Motor neuron (in vitro differentiated cells): ENCODE measurements at regions not wholly inside any gene's neighbourhood (a gene's known extent, or its start where the extent isn't known, plus 50 kb on each side); places are given as distances from the start of the nearest gene placed in this dataset.

Source experiments
- ATAC-seq, 8 experiments: fragments of 200-7000 bp; cut with Tn5 transposase; replicated peaks in 6 of 8; 2 replicates each; pipeline ENCODE4 v1.8.0; 2021; ENCODE audit warnings: mild to moderate bottlenecking in 8 of 8, moderate library complexity in 8 of 8
- H3K27ac ChIP-seq, 2 donors: fragments of 250-450 bp; sonication (Bioruptor Pico); 2 replicates each; pipeline ENCODE4 v1.9.0; 2021; ENCODE audit warnings: antibody characterized with exemption in 2 of 2, mild to moderate bottlenecking in 2 of 2, moderate library complexity in 1 of 2
- H3K4me1 ChIP-seq, 2 donors: fragments of 250-450 bp; sonication (Bioruptor Pico); replicated peaks in 1 of 2; 2 replicates each; pipeline ENCODE4 v1.6.1; 2021; ENCODE audit warnings: antibody characterized with exemption in 2 of 2, mild to moderate bottlenecking in 2 of 2, moderate library complexity in 1 of 2
- H3K4me3 ChIP-seq, 5 donors: fragments of 250-450 bp; sonication (Bioruptor Pico); 2 replicates each; pipeline ENCODE4 v1.9.0; 2021; ENCODE audit warnings: antibody characterized with exemption in 5 of 5, mild to moderate bottlenecking in 5 of 5, moderate library complexity in 4 of 5
- WGBS, 10 experiments: fragments of 450-650 bp; shearing (Covaris generic); methylation state at CpG; one replicate each; pipeline ENCODE4 v1.0.0; 2022; 5-methylcytosine and 5-hydroxymethylcytosine counted together
- in situ Hi-C, 9 experiments: fragments of 400-800 bp; cut with MboI; loops; one replicate each; pipeline ENCODE4 v1.15.0; 2021; ENCODE audit warnings: low sequenced_read_pairs in 9 of 9, low pct_unique_long_range_greater_than_20kb in 2 of 9; ENCODE audit not compliant: unreplicated experiment in 9 of 9

DNA sequence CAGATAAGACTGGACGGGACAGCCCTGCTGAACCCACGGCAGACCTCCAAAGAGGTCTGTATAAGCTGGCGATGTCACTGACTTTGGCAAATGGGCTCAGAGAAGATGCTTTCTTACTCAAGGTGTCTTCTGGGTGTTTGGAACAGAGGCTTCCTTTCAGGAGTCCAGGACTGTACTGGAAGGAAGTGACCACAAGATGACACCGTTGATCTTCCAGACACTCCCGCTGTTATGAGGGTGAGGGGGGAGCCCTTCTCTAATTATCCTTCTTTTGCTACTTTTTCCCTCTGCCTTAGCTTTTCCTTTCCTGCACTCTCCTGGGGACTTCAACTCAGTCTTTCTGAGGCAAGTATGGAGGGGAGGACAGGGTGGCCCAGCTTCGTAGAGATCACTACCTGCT is 65.2 kb upstream of the ZNF599 start:
- in situ Hi-C loops: no loop called here
- Histone ChIP-seq H3K4me1 (no peaks in the 10 kb centered on the region), H3K27ac (no peak overlapping the region), H3K4me3 (no peak overlapping the region)
- WGBS, 10 experiments: 10 to 100% (median 73%) methylated on average over 1 to 3 of the region's 6 CpGs; no CpG with 5 or more reads in 3 of the 10 experiments
- ATAC-seq: peak in 3 of 8 experiments; percentile 3 to 22 (median 3)

DNA sequence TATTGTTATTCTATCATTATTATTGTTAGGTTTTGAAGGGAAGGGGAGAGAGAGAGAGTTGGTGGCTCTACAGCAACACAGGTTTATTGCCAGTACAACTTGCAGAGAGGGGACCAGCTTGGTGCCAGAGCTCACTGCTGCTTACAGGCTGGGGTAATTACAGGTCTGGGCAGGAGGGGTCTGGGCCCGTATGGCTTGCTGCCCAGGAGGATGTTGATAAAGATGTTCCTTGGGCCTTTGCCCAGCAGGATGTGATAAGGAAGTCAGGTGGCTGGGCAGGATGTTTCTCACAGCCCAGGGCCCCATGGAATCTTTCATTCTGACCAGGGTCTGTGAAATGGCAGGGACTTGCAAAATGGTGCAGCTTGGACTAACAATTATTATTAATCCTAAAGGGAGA is 64.2 kb upstream of the ZNF599 start:
- 17 to 75% (median 63%) methylated on average over 1 of the region's 1 CpG; no CpG with 5 or more reads in 6 of the 10 experiments for WGBS, 10 experiments
- no peak for ATAC-seq

DNA sequence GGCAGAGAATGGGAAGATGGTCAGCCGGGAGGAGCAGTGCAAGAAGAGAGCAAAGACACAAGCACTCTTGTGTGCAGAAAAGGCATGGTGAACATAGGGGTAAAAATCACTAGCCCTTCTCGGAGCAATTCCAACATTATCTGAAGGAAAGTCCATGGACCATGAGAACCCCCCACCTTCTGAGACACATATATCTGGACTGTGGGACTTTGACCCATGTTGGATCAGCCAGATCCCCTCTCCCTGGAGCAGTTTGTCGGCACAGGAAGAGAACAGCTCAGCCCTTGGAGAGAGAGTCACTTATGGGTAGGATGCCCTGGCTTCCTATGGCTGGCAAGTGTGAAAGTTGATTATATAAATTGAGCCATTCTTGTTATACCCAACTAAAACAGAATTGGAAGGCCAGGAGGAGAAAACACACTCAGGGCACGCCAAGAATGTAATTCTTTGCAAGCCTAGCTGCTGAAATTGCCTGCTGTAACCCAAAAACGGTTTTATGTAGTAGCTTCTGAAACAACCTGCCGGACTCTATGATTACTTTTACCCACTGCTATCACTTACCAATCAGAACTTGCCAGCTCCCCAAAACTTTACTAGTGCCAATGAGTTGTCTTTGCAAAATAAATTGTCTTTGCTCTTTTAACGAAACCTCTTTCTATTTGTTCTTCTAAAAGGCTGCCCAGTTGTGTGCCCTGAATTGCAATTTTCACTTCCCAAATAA is 62.8 kb upstream of the ZNF599 start:
- H3K4me3 ChIP-seq: no peak overlapping the region
- H3K27ac ChIP-seq: no peak overlapping the region
- in situ Hi-C loops: no loop called here
- no peak for ATAC-seq
- 44 to 86% (median 73%) methylated on average over 2 to 6 of the region's 7 CpGs; no CpG with 5 or more reads in 1 of the 10 experiments for WGBS, 10 experiments
- no peaks in the 10 kb centered on the region for H3K4me1 ChIP-seq

More for the DNA sequence above, 64.2 kb upstream of the ZNF599 start:
- no peak overlapping the region for H3K27ac ChIP-seq
- H3K4me3 ChIP-seq: no peak overlapping the region
- in situ Hi-C loops: no loop called here
- H3K4me1 ChIP-seq: no peaks in the 10 kb centered on the region

DNA sequence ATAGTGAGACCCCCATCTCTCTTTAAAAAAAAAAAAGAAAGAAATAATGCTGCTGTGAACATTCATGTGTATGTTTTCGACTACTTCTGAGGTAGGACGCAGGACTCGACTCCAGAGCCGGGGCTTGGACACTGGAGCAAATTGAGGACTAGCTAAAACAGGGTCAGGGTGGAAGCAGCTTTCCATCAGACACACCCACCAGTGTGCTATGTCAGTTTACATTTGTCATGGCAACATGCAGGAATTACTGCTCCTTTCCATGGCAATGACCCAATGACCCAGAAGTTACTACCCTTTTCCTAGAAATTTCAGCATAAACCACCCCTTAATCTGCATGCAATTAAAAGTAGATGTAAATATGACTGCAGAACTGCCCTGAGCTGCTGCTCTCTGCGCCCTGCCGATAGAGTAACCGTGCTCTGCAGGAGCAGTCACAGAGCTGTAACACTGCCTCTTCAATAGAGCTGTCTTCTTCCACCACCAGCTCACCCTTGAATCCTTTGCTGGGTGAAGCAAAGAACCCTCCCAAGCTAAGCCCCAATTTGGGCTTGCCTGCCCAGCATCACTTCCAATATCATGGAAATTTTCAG is 61.6 kb upstream of the ZNF599 start:
- Histone ChIP-seq H3K4me3 (no peak overlapping the region), H3K4me1 (no peaks in the 10 kb centered on the region), H3K27ac (no peak overlapping the region)
- WGBS, 10 experiments: 0 to 95% (median 44%) methylated on average over 1 to 7 of the region's 7 CpGs
- peak in 3 of 8 experiments; percentile 84 to 89 (median 84) for ATAC-seq
- in situ Hi-C loops: no loop called here

DNA sequence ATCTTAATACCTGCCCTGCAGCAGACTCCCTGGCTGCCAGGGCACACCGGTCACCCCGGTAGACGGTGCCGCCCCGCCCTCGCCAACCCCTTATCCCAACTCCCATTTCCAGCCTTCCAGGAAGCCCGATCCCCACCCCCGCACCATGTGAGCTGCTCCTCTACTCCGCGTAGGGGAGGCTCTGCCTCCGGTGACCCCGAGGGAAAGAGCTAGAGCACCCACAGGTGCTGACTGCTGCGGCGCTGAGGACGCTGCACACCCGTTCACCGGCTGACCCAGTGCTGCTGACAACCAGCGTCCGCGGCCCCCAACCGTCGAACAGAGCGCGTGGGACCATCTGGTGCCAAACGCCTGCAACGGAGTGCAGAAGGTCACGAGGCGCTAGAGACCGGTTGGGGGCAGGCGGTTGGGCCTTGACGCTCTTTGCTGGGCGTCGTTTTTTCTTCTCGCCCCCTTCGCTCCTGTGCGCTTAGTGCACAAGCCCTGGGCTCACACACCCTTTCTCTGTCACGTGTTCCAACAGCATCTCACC is 59.6 kb upstream of the ZNF599 start:
- Histone ChIP-seq H3K4me3 (no peak overlapping the region), H3K27ac (no peak overlapping the region), H3K4me1 (no peaks in the 10 kb centered on the region)
- WGBS, 10 experiments: 63 to 93% (median 88%) methylated on average over 4 to 18 of the region's 37 CpGs; no CpG with 5 or more reads in 5 of the 10 experiments
- no peak for ATAC-seq
- in situ Hi-C loops: no loop called here

DNA sequence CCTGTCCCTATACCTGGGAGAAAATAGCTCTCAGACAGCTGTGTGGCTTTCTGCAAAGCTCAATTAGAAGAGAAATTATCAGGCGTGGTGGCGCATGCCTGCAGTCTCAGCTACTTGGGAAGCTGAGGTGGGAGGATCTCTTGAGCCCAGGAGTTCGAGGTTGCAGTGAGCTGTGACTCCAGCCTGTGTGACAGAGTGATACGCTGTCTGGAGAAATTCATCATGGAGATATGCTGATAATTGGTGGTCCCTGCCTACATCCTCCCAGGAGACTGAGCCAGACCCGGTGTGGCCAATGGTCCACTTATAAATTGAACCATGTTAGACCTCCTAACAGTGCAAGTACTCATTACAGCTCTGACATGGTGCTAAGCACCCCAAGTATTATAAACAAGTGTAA is 58.7 kb upstream of the ZNF599 start:
- H3K4me1 ChIP-seq: no peaks in the 10 kb centered on the region
- 30 to 100% (median 65%) methylated on average over 1 to 5 of the region's 5 CpGs; no CpG with 5 or more reads in 4 of the 10 experiments for WGBS, 10 experiments
- ATAC-seq: no peak

DNA sequence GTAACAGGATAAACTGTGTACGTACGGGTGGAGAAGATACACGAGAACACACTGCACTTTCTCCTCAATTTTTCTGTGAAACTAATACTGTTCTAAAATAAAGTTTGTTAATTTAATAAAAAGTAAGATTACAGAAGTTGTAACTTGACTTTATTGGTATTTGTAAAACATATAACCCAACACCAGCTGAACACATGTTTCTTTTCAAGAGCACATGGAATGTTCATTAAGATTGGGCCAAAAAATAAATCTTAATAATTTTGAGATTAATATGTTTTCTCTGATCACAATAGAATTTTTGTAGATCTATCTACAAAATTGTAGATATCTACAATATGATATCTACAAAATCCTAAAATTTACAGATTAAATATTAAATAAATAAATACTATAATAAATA is 55.1 kb upstream of the ZNF599 start:
- in situ Hi-C loops: no loop called here
- 29 to 100% (median 83%) methylated on average over 1 to 3 of the region's 3 CpGs for WGBS, 10 experiments
- no peak for ATAC-seq
- Histone ChIP-seq H3K4me3 (no peak overlapping the region), H3K27ac (no peak overlapping the region), H3K4me1 (no peaks in the 10 kb centered on the region)

More for the DNA sequence above, 58.7 kb upstream of the ZNF599 start:
- no peak overlapping the region for H3K4me3 ChIP-seq
- no peak overlapping the region for H3K27ac ChIP-seq
- in situ Hi-C loops: no loop called here

DNA sequence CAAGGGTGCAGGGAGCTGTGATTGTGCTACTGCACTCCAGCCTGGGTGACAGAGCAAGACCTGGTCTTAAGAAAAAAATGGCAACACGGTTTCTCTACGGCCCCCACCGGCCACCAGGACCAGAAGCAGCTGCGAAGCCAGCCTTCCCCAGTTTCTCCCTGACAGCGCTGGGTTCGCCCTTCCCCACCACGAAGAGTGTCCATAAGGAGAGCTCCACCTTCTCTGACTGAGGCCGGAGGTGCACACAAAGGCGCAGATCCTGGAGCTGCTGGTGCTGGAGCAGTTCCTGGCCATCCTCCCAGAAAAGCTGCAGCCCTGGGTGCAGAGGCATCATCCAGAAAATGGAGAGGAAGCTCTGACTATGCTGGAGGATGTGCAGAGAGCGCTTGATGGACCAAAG is 52.2 kb upstream of the ZNF599 start:
- WGBS, 10 experiments: 60 to 80% (median 67%) methylated on average over 2 to 8 of the region's 10 CpGs; no CpG with 5 or more reads in 3 of the 10 experiments
- no peaks in the 10 kb centered on the region for H3K4me1 ChIP-seq
- no peak overlapping the region for H3K4me3 ChIP-seq
- H3K27ac ChIP-seq: no peak overlapping the region
- no peak for ATAC-seq
- in situ Hi-C loops: no loop called here

DNA sequence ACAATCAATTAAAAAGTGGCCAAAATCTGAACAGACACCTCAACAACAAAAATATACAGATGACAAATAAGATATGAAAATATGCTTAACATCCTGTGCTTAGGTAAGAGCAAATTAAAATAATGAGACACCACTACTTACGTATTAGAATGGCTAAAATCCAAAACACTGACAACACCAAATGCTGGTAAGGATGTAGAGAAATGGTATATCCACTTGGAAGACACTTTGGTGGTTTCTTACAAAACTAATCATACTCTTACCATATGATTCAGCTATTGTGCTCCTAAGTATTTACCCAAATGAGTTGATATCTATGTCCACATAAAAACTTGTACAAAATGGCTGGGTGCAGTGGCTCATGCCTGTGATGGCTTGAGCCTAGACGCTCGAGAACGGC is 51.7 kb upstream of the ZNF599 start:
- in situ Hi-C loops: no loop called here
- Histone ChIP-seq H3K27ac (no peak overlapping the region), H3K4me1 (no peaks in the 10 kb centered on the region), H3K4me3 (no peak overlapping the region)
- no peak for ATAC-seq
- 52 to 100% (median 84%) methylated on average over 1 to 4 of the region's 4 CpGs for WGBS, 10 experiments
